ENCODE measurements at regions not wholly inside any gene's neighbourhood (a gene's known extent, or its start where the extent isn't known, plus 50 kb on each side); places are given as distances from the start of the nearest gene placed in this dataset.
"Not testable (repeated sequence)": the region's sequence is repeated elsewhere in the genome, so short reads cannot be mapped to it uniquely, and the experiment has no call there.

DNA sequence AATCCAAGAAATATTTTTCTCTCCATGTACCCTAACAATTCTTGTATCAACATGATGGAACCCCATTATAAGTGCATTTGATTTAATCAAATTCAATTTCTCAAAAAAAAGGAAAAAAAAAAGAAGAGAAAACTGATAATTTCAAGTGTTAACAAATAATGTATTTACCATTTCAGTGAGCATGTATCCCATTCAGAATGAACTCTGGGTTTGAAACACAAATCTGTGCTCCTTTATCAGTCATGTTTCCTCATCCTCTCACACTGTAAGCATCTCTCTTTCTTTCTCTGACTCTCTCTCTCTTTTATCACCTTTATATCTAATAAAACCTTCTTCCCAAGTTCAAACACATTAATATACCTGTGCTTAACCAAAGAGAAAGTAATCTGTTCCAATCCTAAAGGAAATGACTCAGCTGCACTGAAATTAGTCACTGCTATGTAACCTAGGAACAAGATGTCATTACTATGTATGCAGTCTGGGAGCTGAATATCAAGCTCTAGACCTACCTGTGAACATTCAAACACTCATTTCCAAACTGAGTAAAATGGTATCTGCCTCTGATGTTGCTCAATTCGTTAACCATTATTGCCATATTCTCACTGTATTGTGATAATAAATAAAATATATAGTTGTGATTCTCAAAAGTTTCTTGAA lies 135.0 kb upstream of the LRIG3 start:
- Histone ChIP-seq H3K27ac (peak overlapping the region in 3 of 4 donors; percentile 41 to 54 (median 47)), H3K36me3 (no peaks in the 10 kb centered on the region), H3K4me3 (no peak overlapping the region), H3K27me3 (no peaks in the 10 kb centered on the region), H3K4me1 (peaks cover 11 to 47% (median 13%) of the 10 kb centered on the region in 3 donors), H3K9me3 (no peaks in the 10 kb centered on the region)
- intact Hi-C loops (cut with DNase I), result no loop called here
- TF ChIP-seq, protein P1, sequence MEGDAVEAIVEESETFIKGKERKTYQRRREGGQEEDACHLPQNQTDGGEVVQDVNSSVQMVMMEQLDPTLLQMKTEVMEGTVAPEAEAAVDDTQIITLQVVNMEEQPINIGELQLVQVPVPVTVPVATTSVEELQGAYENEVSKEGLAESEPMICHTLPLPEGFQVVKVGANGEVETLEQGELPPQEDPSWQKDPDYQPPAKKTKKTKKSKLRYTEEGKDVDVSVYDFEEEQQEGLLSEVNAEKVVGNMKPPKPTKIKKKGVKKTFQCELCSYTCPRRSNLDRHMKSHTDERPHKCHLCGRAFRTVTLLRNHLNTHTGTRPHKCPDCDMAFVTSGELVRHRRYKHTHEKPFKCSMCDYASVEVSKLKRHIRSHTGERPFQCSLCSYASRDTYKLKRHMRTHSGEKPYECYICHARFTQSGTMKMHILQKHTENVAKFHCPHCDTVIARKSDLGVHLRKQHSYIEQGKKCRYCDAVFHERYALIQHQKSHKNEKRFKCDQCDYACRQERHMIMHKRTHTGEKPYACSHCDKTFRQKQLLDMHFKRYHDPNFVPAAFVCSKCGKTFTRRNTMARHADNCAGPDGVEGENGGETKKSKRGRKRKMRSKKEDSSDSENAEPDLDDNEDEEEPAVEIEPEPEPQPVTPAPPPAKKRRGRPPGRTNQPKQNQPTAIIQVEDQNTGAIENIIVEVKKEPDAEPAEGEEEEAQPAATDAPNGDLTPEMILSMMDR (IDR thresholded peaks at IDR 0.05), result no peak
- TF ChIP-seq POLR2A (IDR thresholded peaks at IDR 0.05), result no peak
- 0% methylated on average over 1 of the region's 1 CpG for WGBS, 2 donors
- no peak for DNase-seq

DNA sequence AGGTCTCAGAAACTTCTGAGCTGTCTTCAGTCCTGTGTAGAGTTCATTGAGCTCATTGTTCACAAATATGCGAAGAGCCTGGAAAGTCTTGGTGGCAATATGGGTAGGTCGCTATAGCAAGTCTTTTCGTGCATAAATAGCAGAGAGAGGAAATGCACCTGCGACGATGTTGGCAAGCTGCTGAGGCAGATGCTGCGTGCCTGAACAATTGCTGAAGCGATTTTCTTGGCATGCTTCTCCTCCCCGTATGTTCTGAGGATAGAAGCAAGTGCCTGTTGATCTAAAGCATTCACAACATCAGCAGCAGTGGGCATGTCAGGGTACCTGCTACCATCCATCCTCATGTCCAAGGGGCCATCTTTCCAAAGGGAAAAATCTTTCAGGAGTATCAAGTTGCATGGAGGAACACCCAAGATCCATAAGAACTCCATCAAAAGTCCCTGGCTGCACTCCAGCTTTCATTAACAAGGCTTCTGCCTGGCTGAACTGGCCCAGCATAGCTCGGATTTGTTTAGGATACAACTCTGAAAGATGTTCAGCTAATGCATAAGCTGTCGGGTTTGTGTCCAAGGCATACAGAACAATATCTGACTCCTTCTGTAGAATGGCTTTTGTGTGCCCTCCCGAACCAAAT lies 133.1 kb upstream of the LRIG3 start:
- intact Hi-C loops (cut with DNase I); H3K27me3 ChIP-seq; H3K4me3 ChIP-seq; H3K9me3 ChIP-seq; H3K36me3 ChIP-seq; DNase-seq: not testable (repeated sequence)
- Histone ChIP-seq H3K27ac (peak overlapping the region in 2 of 4 donors; percentile 24 to 36), H3K4me1 (peaks cover 10 to 38% (median 11%) of the 10 kb centered on the region in 3 donors)
- WGBS, 2 donors, result 41 to 42% methylated on average over 8 to 11 of the region's 11 CpGs

DNA sequence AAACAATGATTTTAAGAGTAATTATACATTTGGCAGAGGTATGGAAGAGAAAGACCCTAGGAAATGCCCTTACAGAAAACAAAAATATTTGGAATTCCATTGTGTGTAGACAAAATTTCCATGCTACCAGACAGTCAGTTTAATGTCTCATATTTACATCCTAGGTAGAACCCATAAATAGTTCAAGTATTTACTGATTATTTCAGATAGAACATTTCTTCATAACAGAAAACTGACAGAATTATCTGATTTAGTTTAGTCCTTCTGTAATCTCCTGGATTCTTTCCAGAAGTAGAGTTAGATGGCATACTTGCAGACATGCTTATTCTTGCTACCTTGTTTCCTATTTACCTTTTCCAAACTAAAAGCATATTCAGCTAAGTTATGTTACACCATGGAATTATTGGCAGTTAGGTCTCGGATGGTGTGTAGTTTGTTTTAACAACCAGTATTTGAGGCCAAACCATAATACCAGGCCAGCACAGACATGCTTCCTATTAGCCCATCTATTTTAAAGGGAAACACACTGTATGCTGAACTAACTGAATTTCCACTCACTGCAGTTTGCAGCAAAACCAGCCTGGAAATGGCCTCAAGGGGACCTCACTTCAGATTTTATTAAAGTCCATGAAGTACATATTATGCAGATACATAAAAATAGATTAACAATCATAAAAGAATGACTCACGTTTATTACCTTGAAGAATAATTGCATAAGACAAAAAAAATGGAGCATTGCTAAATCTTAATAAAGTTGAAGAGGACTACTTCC lies 126.6 kb upstream of the LRIG3 start:
- intact Hi-C loops (cut with DNase I), result loop anchor here (10.0 kb wide), 1 partner anchor 132 kb away; no protein-coding TSS in a partner anchor

DNA sequence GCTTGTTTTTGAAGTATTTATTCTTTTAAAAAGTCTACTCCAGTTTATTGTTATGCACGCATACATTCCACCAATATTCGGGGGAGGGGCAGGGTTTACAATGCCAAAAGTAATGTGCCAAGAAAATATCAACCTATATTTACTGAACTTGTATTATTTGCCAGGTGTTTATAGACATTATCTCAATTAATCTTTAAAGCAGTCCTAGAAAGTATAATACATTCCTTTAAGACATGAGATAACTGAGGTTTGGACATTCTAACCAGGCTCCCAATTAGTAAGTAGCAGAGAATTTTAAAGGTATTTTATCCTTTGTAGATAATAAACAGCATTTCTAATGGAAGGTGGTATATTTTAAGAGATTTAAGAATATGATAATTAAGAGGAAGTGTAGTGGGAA lies 124.5 kb upstream of the LRIG3 start:
- H3K4me3 ChIP-seq, result no peak overlapping the region
- intact Hi-C loops (cut with DNase I), result loop anchor here (10.0 kb wide), 1 partner anchor 130 kb away; no protein-coding TSS in a partner anchor
- TF ChIP-seq, protein P1 (IDR thresholded peaks at IDR 0.05), result no peak
- TF ChIP-seq POLR2A (IDR thresholded peaks at IDR 0.05), result no peak
- 67 to 80% methylated on average over 2 of the region's 2 CpGs for WGBS, 2 donors
- H3K27ac ChIP-seq, result no peak overlapping the region
- DNase-seq, result no peak
- H3K27me3 ChIP-seq, result no peaks in the 10 kb centered on the region
- H3K36me3 ChIP-seq, result no peaks in the 10 kb centered on the region
- peaks cover 17 to 64% (median 26%) of the 10 kb centered on the region in 3 donors for H3K4me1 ChIP-seq
- H3K9me3 ChIP-seq, result no peaks in the 10 kb centered on the region

More for the DNA sequence above, 126.6 kb upstream of the LRIG3 start:
- H3K27me3 ChIP-seq, result no peaks in the 10 kb centered on the region
- no peaks in the 10 kb centered on the region for H3K36me3 ChIP-seq
- peaks cover under 1 to 42% (median 8%) of the 10 kb centered on the region in 3 donors for H3K4me1 ChIP-seq
- TF ChIP-seq POLR2A (IDR thresholded peaks at IDR 0.05), result no peak
- TF ChIP-seq, protein P1 (IDR thresholded peaks at IDR 0.05), result no peak
- 27 to 37% methylated on average over 2 of the region's 2 CpGs for WGBS, 2 donors
- no peak overlapping the region for H3K4me3 ChIP-seq
- no peak for DNase-seq
- no peak overlapping the region for H3K27ac ChIP-seq
- H3K9me3 ChIP-seq, result no peaks in the 10 kb centered on the region

GRCh38 chr12:59041241-59042121 lies 121.2 kb upstream of the LRIG3 start:
- Histone ChIP-seq H3K27ac (peak overlapping the region; percentile 57 to 80 (median 78)), H3K27me3 (no peaks in the 10 kb centered on the region), H3K9me3 (no peaks in the 10 kb centered on the region), H3K4me3 (peak overlapping the region in 1 of 4 donors; percentile 29), H3K4me1 (peaks cover 17 to 70% (median 29%) of the 10 kb centered on the region in 3 donors), H3K36me3 (no peaks in the 10 kb centered on the region)
- DNase-seq, result no peak
- 14 to 22% methylated on average over 4 of the region's 4 CpGs for WGBS, 2 donors
- no peak for TF ChIP-seq POLR2A (IDR thresholded peaks at IDR 0.05)
- TF ChIP-seq, protein P1 (IDR thresholded peaks at IDR 0.05), result no peak
- intact Hi-C loops (cut with DNase I), result loop anchor here (10.0 kb wide), 1 partner anchor 127 kb away; no protein-coding TSS in a partner anchor

Data from esophagus squamous epithelium (tissue), 5 donors.